HepG2 (cell line): ENCODE measurements at regions not wholly inside any gene's neighbourhood (a gene's known extent, or its start where the extent isn't known, plus 50 kb on each side); places are given as distances from the start of the nearest gene placed in this dataset.

Experiments
- ATAC-seq: fragments of 200-7000 bp; cut with Tn5 transposase; 3 replicates; pipeline ENCODE4 v1.9.1; 2020; ENCODE audit warnings: mild to moderate bottlenecking, moderate library complexity
- BruUV-seq: library from RNA; stranded (reverse); fragments of 400-500 nt; replicated peaks from 2 replicates; lab custom pipeline; 2021; lab: Mats Ljungman, UMichigan
- CTCF ChIA-PET: fragments of 300-600 bp; formaldehyde crosslinking; extraction: SDS; loops from one replicate; lab custom pipeline; 2021; ENCODE audit warnings: low total read pairs, inconsistent platforms, low intra/inter-chr PET ratio; lab: Yijun Ruan, JAX
- POLR2A ChIA-PET: fragments of 350-600 bp; sonication (Branson Sonifier 250); formaldehyde crosslinking; loops from one replicate; lab custom pipeline; 2020; ENCODE audit warnings: antibody characterized with exemption, inconsistent platforms; lab: Yijun Ruan, JAX
- DNase-seq: peaks from one replicate; pipeline ENCODE4 v3.0.0-alpha.2; 2015; ENCODE audit warnings: low spot score
- FAIRE-seq: peaks from 3 replicates; lab custom pipeline; 2011; peaks lifted over from hg19 to GRCh38; lab: Jason Lieb, UNC
- H2AFZ ChIP-seq: one replicate; pipeline ENCODE4 v1.6.1; 2011; ENCODE audit warnings: low read length, inconsistent platforms
- H3K27ac ChIP-seq: fragments of 300-600 bp; 3 replicates; pipeline ENCODE4 v1.8.0; 2011; ENCODE audit warnings: mixed run types, mild to moderate bottlenecking, mixed read lengths, low read length, inconsistent platforms; ENCODE audit not compliant: insufficient read depth; ENCODE audit errors: extremely low read length
- H3K27me3 ChIP-seq, 2 experiments: fragments of 200-600 bp in 1 of 2; 2 replicates in 1 of 2; 3 replicates in 1 of 2; pipeline versions ENCODE4 v1.6.0 to v1.8.0; 2011; ENCODE audit warnings: low read length in 2 of 2, mild to moderate bottlenecking in 2 of 2, moderate library complexity in 2 of 2, inconsistent platforms in 1 of 2; ENCODE audit not compliant: insufficient read depth in 2 of 2, control insufficient read depth in 1 of 2
- H3K36me3 ChIP-seq, 2 experiments: fragments of 200-600 bp in 1 of 2; replicated peaks in 1 of 2; 2 replicates in 1 of 2; 3 replicates in 1 of 2; pipeline versions ENCODE4 v1.5.1 to v1.8.0; 2011; ENCODE audit warnings: low read length in 2 of 2, inconsistent platforms in 1 of 2; ENCODE audit not compliant: insufficient read depth in 2 of 2, control insufficient read depth in 1 of 2
- H3K4me1 ChIP-seq: 2 replicates; pipeline ENCODE4 v1.5.1; 2012; ENCODE audit warnings: low read length, inconsistent platforms; ENCODE audit not compliant: insufficient read depth
- H3K4me2 ChIP-seq: 2 replicates; pipeline ENCODE4 v1.6.0; 2011; ENCODE audit warnings: low read depth, low read length, inconsistent platforms
- H3K4me3 ChIP-seq, 3 experiments: fragments of 200-600 bp in 1 of 3; sonication (generic), shearing (Covaris generic) in 1 of 3; replicated peaks in 1 of 3; 2 replicates each; pipeline ENCODE4 v1.5.1; 2011 to 2016; ENCODE audit warnings: low read length in 3 of 3, inconsistent platforms in 2 of 3, low read depth in 2 of 3, mild to moderate bottlenecking in 2 of 3, control low read depth in 1 of 3, mixed read lengths in 1 of 3; ENCODE audit not compliant: insufficient read depth in 1 of 3
- H3K79me2 ChIP-seq: one replicate; pipeline ENCODE4 v1.6.1; 2011; ENCODE audit warnings: low read length, inconsistent platforms; ENCODE audit not compliant: insufficient read depth
- H3K9ac ChIP-seq: 2 replicates; pipeline ENCODE4 v1.6.0; 2011; ENCODE audit warnings: mild to moderate bottlenecking, low read depth, low read length, inconsistent platforms; ENCODE audit not compliant: insufficient read depth
- H3K9me3 ChIP-seq: 2 replicates; pipeline ENCODE4 v1.5.1; 2012; ENCODE audit warnings: mild to moderate bottlenecking, low read length
- H4K20me1 ChIP-seq: 2 replicates; pipeline ENCODE4 v1.6.0; 2011; ENCODE audit warnings: inconsistent platforms, mild to moderate bottlenecking, low read length, moderate library complexity; ENCODE audit not compliant: insufficient read depth
- AKNA ChIP-seq: sonication (generic); formaldehyde crosslinking; IDR thresholded peaks from 2 replicates; pipeline ENCODE4 v1.4.0; 2020; ENCODE audit warnings: missing genetic modification reagents, borderline replicate concordance
- ARNTL ChIP-seq: sonication (generic); formaldehyde crosslinking; IDR thresholded peaks from 2 replicates; pipeline ENCODE4 v1.4.0; 2020; ENCODE audit warnings: mild to moderate bottlenecking, missing genetic modification reagents
- CEBPB ChIP-seq: IDR thresholded peaks from 2 replicates; pipeline ENCODE4 v1.6.1; 2011; ENCODE audit warnings: low read depth, low read length, improper control_type of control experiment, borderline replicate concordance
- HES4 ChIP-seq: sonication (generic); formaldehyde crosslinking; IDR thresholded peaks from 2 replicates; pipeline ENCODE4 v1.9.0; 2021; ENCODE audit warnings: mild to moderate bottlenecking, missing genetic modification reagents, borderline replicate concordance
- KLF9 ChIP-seq: IDR thresholded peaks from 2 replicates; pipeline ENCODE4 v1.6.1; 2016; ENCODE audit warnings: low read depth
- STAG1 ChIP-seq: sonication (generic); formaldehyde crosslinking; IDR thresholded peaks from 2 replicates; pipeline ENCODE4 v1.4.0; 2020; ENCODE audit warnings: missing genetic modification reagents
- ZBTB3 ChIP-seq: sonication (generic); formaldehyde crosslinking; IDR thresholded peaks from 2 replicates; pipeline ENCODE4 v1.4.0; 2020; ENCODE audit warnings: low read depth, mild to moderate bottlenecking, moderate library complexity, missing genetic modification reagents, borderline replicate concordance
- ZNF746 ChIP-seq: sonication (generic); formaldehyde crosslinking; IDR thresholded peaks from 2 replicates; pipeline ENCODE4 v1.8.0; 2022; ENCODE audit warnings: mild to moderate bottlenecking, missing genetic modification reagents
- ZNF800 ChIP-seq: sonication (generic); formaldehyde crosslinking; IDR thresholded peaks from 2 replicates; pipeline ENCODE4 v1.4.0; 2020; ENCODE audit warnings: missing genetic modification reagents
- ZNF841 ChIP-seq: sonication (generic); formaldehyde crosslinking; IDR thresholded peaks from 2 replicates; pipeline ENCODE4 v1.8.1; 2023; ENCODE audit warnings: missing genetic modification reagents, borderline replicate concordance
- WGBS: methylation state at CpG from one replicate; pipeline ENCODE4 v1.1.6; 2017; ENCODE audit warnings: low lambda C conversion rate; 5-methylcytosine and 5-hydroxymethylcytosine counted together
- in situ Hi-C: cut with HindIII; loops from 2 replicates; pipeline ENCODE4 v1.10.0; 2017; ENCODE audit warnings: low pct_unique_long_range_greater_than_20kb; ENCODE audit not compliant: extremely low pct_ligation_motif_present
- intact Hi-C: fragments of 100-400 bp; cut with micrococcal nuclease; formaldehyde crosslinking; loops from one replicate; pipeline ENCODE4 v1.10.0; 2022; ENCODE audit not compliant: unreplicated experiment

GRCh38 chr4:188627892-188628291 is 488.7 kb downstream of the TRIML1 start:
- Histone ChIP-seq H3K9me3 (no peaks in the 10 kb centered on the region), H3K79me2 (no peaks in the 10 kb centered on the region), H3K9ac (no peak overlapping the region), H3K4me2 (no peak overlapping the region), H3K27ac (no peak overlapping the region), H3K36me3 (no peaks in the 10 kb centered on the region), H3K4me1 (no peaks in the 10 kb centered on the region), H3K27me3 (no peaks in the 10 kb centered on the region; a peak in 1 of 5 replicates), H2AFZ (no peak overlapping the region), H4K20me1 (no peaks in the 10 kb centered on the region), H3K4me3 (no peak overlapping the region)
- no peak for FAIRE-seq
- CTCF ChIA-PET, result no interaction called here
- intact Hi-C loops, result no loop called here
- no peak for TF ChIP-seq KLF9 (CRISPR knock-in tag)
- peak; percentile 50 for TF ChIP-seq STAG1 (CRISPR knock-in tag)
- no peak for TF ChIP-seq ARNTL
- BruUV-seq, result no TSS peak
- POLR2A ChIA-PET, result no interaction called here
- no peak for ATAC-seq
- WGBS, result 46% methylated on average over 1 of the region's 1 CpG
- no peak for DNase-seq
- in situ Hi-C loops, result no loop called here

- no TSS peak for BruUV-seq
- H3K9me3 ChIP-seq, result no peaks in the 10 kb centered on the region
- intact Hi-C loops (no loop called here), in situ Hi-C loops (no loop called here)
- no peaks in the 10 kb centered on the region for H4K20me1 ChIP-seq
- H3K27ac ChIP-seq, result no peak overlapping the region
- no peaks in the 10 kb centered on the region for H3K79me2 ChIP-seq
- no peaks in the 10 kb centered on the region for H3K4me1 ChIP-seq
- H3K4me2 ChIP-seq, result no peak overlapping the region
- ChIA-PET CTCF (no interaction called here), POLR2A (no interaction called here)
- no peak overlapping the region for H3K9ac ChIP-seq
- ATAC-seq (no peak), DNase-seq (no peak), FAIRE-seq (no peak)
- no peaks in the 10 kb centered on the region; a peak in 1 of 5 replicates for H3K27me3 ChIP-seq
- H3K36me3 ChIP-seq, result no peaks in the 10 kb centered on the region
- TF ChIP-seq ZBTB3 (CRISPR knock-in tag) (no peak), ZNF841 (no peak), CEBPB (peak; percentile 36; the same call in 1 of the 2 replicates), ZNF800 (CRISPR knock-in tag) (no peak), AKNA (CRISPR knock-in tag) (no peak), HES4 (CRISPR knock-in tag) (no peak), ZNF746 (CRISPR knock-in tag) (no peak)
- H3K4me3 ChIP-seq, result no peak overlapping the region
- H2AFZ ChIP-seq, result no peak overlapping the region
- WGBS, result 2% methylated on average over 4 of the region's 4 CpGs
Observed at GRCh38 chr4:188639479-188640100, 500.3 kb downstream of the TRIML1 start.
